Astrocyte (in vitro differentiated cells and primary cell): ENCODE measurements at regions not wholly inside any gene's neighbourhood (a gene's known extent, or its start where the extent isn't known, plus 50 kb on each side); places are given as distances from the start of the nearest gene placed in this dataset.

Experiments used
- CTCF ChIP-seq: IDR thresholded peaks from 2 replicates; pipeline ENCODE4 v1.5.1; 2011; ENCODE audit warnings: low read depth, mild to moderate bottlenecking, inconsistent platforms, low read length, moderate library complexity; ENCODE audit not compliant: insufficient read depth
- EZH2 ChIP-seq: IDR thresholded peaks from 2 replicates; pipeline ENCODE4 v1.6.1; 2012; ENCODE audit warnings: mild to moderate bottlenecking, low read length, inconsistent platforms; ENCODE audit not compliant: insufficient read depth

- TF ChIP-seq EZH2 (no peak), CTCF (no peak)
These were observed 256.6 kb downstream of the RBFOX3 start for GRCh38 chr17:79354173-79354820.
